Caco-2 (cell line): ENCODE measurements at regions not wholly inside any gene's neighbourhood (a gene's known extent, or its start where the extent isn't known, plus 50 kb on each side); places are given as distances from the start of the nearest gene placed in this dataset.

Experiments used
- BruUV-seq: library from RNA; stranded (reverse); fragments of 400-500 nt; replicated peaks from 2 replicates; lab custom pipeline; 2021; lab: Mats Ljungman, UMichigan
- CTCF ChIA-PET: fragments of 300-600 bp; sonication (Branson Sonifier 250); formaldehyde crosslinking; loops from one replicate; lab custom pipeline; 2022; ENCODE audit warnings: antibody characterized with exemption; lab: Charles Lee
- POLR2A ChIA-PET: fragments of 300-600 bp; sonication (Branson Sonifier 250); formaldehyde crosslinking; loops from one replicate; lab custom pipeline; 2022; ENCODE audit warnings: antibody characterized with exemption; lab: Charles Lee
- DNase-seq, 2 experiments: peaks; one replicate each; pipeline versions ENCODE4 v3.0.0 to v3.0.0-alpha.2; 2020 to 2022
- H3K27me3 ChIP-seq: replicated peaks from 2 replicates; pipeline ENCODE4 v1.6.0; 2011; ENCODE audit warnings: low read length; ENCODE audit not compliant: control insufficient read depth, insufficient read depth
- H3K36me3 ChIP-seq: 2 replicates; pipeline ENCODE4 v1.5.1; 2011; ENCODE audit warnings: low read length; ENCODE audit not compliant: control insufficient read depth, insufficient read depth
- H3K4me1 ChIP-seq: fragments of 250-450 bp; sonication (Bioruptor Pico); 2 replicates; pipeline ENCODE4 v1.5.1; 2020; ENCODE audit warnings: mild to moderate bottlenecking
- H3K4me3 ChIP-seq: 2 replicates; pipeline ENCODE4 v1.5.1; 2011; ENCODE audit warnings: low read depth, mild to moderate bottlenecking, control low read depth, low read length
- H3K9me3 ChIP-seq: fragments of 250-450 bp; sonication (Bioruptor Pico); 2 replicates; pipeline ENCODE4 v1.5.1; 2020; ENCODE audit warnings: mild to moderate bottlenecking, moderate library complexity
- H3K27ac Mint-ChIP-seq: one replicate; pipeline ENCODE4 v1.8.0; 2022; ENCODE audit warnings: mixed read lengths; ENCODE audit not compliant: unreplicated experiment
- H3K27me3 Mint-ChIP-seq: one replicate; pipeline ENCODE4 v1.8.0; 2022; ENCODE audit warnings: mixed read lengths; ENCODE audit not compliant: insufficient read depth, unreplicated experiment
- H3K36me3 Mint-ChIP-seq: one replicate; pipeline ENCODE4 v1.8.0; 2022; ENCODE audit warnings: mild to moderate bottlenecking, mixed read lengths; ENCODE audit not compliant: insufficient read depth, unreplicated experiment
- H3K4me1 Mint-ChIP-seq: one replicate; pipeline ENCODE4 v1.8.0; 2022; ENCODE audit warnings: low read depth, mixed read lengths; ENCODE audit not compliant: unreplicated experiment
- H3K4me3 Mint-ChIP-seq: one replicate; pipeline ENCODE4 v1.8.0; 2022; ENCODE audit warnings: mild to moderate bottlenecking, moderate library complexity, mixed read lengths; ENCODE audit not compliant: unreplicated experiment
- H3K9me3 Mint-ChIP-seq: one replicate; pipeline ENCODE4 v1.8.0; 2022; ENCODE audit warnings: mixed read lengths; ENCODE audit not compliant: unreplicated experiment
- CTCF ChIP-seq, 2 experiments: fragments of 200-600 bp in 1 of 2; IDR thresholded peaks; 1 replicate in 1 of 2; 2 replicates in 1 of 2; pipeline versions ENCODE4 v1.5.1 to v1.8.0; 2011 to 2022; ENCODE audit warnings: antibody characterized with exemption in 1 of 2, control low read depth in 1 of 2, inconsistent platforms in 1 of 2, low read depth in 1 of 2, low read length in 1 of 2, mild to moderate bottlenecking in 1 of 2, moderate library complexity in 1 of 2; ENCODE audit not compliant: insufficient read depth in 1 of 2, severe bottlenecking in 1 of 2, unreplicated experiment in 1 of 2
- intact Hi-C: fragments of 100-400 bp; cut with micrococcal nuclease; formaldehyde crosslinking; loops from one replicate; pipeline ENCODE4 v1.10.0; 2022; ENCODE audit not compliant: unreplicated experiment

DNA sequence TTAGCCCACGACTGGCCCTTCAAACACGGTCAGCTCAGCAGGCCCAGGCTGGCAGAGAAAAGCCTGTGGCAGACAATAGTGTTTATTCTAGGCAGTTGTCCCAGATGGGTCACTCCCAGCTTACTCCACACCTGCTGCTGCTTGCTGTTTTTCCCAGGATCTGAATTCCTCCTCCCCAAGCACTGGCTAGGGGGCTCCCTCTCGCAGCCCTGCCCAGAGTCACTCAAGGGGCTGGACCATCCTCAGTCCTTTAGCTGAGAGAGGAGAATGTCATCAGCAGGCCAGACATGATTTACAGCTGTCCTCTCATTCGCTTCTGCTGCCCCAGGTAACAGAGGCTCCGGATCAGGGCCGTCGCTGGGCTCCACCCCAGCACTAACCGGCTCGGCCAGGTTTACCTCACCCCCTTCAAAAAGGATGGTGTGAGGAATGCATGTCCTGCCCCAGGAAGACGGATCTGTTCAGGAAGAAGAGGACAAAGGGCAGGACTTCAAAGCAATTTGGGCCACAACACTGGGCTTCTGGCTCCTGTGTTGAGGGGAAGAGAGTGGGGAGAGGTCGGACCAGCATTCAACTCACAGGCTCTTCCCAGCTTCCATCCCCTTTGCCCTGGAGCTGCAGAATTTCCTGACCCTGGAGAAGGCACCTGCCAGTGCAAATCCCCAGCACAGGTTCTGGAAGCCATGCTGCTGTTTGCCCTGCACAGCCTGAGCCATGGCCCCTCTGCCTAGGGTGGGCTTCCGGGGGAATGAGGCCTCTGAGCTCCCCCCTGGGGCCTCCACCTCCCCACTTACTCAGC is 59.7 kb upstream of the BARX2 start:
- ChIA-PET CTCF (interaction anchor here (0.5 to 2.3 kb wide), 15 partner anchors 9 to 200 kb away, joined by 3 to 16 read pairs (median 5); no protein-coding TSS in a partner anchor), POLR2A (interaction anchor here (0.5 to 1.8 kb wide), 11 partner anchors 8 to 580 kb away, joined by 3 to 7 read pairs (median 3); no protein-coding TSS in a partner anchor)
- no TSS peak for BruUV-seq
- Mint-ChIP-seq H3K9me3 (no peaks in the 10 kb centered on the region), H3K36me3 (peaks cover 8% of the 10 kb centered on the region), H3K4me3 (peak overlapping the region; percentile 66), H3K27ac (peak overlapping the region; percentile 94), H3K4me1 (peaks cover 81% of the 10 kb centered on the region), H3K27me3 (no peaks in the 10 kb centered on the region)
- Histone ChIP-seq H3K27me3 (no peaks in the 10 kb centered on the region), H3K4me3 (no peak overlapping the region), H3K9me3 (no peaks in the 10 kb centered on the region), H3K36me3 (no peaks in the 10 kb centered on the region), H3K4me1 (peaks cover 70% of the 10 kb centered on the region)
- intact Hi-C loops, result loop anchor here (1.0 to 5.0 kb wide), 8 partner anchors 8 to 199 kb away; no protein-coding TSS in a partner anchor
- peak; percentile 99 to 100 for DNase-seq
- peak in 1 of 2 experiments; percentile 83 for TF ChIP-seq CTCF (IDR thresholded peaks at IDR 0.05; ENCODE audit: insufficient read depth in 1 of 2, low read depth in 1 of 2, low read length in 1 of 2, severe bottlenecking in 1 of 2, unreplicated experiment in 1 of 2)

- Histone ChIP-seq H3K36me3 (no peaks in the 10 kb centered on the region), H3K27me3 (no peaks in the 10 kb centered on the region), H3K4me1 (peaks cover 61% of the 10 kb centered on the region), H3K4me3 (no peak overlapping the region), H3K9me3 (no peaks in the 10 kb centered on the region)
- peaks cover 8% of the 10 kb centered on the region for H3K9me3 Mint-ChIP-seq
- no peak for DNase-seq
- intact Hi-C loops, result no loop called here
- no peak for TF ChIP-seq CTCF (IDR thresholded peaks at IDR 0.05; ENCODE audit: insufficient read depth in 1 of 2, low read depth in 1 of 2, low read length in 1 of 2, severe bottlenecking in 1 of 2, unreplicated experiment in 1 of 2)
- no TSS peak for BruUV-seq
- ChIA-PET POLR2A (no interaction called here), CTCF (no interaction called here)
- H3K36me3 Mint-ChIP-seq, result peaks cover 12% of the 10 kb centered on the region
- H3K4me1 Mint-ChIP-seq, result peaks cover 65% of the 10 kb centered on the region
- H3K27ac Mint-ChIP-seq, result peak overlapping the region; percentile 94
- H3K27me3 Mint-ChIP-seq, result no peaks in the 10 kb centered on the region
- no peak overlapping the region for H3K4me3 Mint-ChIP-seq
Measured at GRCh38 chr11:129314371-129314770, 61.3 kb upstream of the BARX2 start.

DNA sequence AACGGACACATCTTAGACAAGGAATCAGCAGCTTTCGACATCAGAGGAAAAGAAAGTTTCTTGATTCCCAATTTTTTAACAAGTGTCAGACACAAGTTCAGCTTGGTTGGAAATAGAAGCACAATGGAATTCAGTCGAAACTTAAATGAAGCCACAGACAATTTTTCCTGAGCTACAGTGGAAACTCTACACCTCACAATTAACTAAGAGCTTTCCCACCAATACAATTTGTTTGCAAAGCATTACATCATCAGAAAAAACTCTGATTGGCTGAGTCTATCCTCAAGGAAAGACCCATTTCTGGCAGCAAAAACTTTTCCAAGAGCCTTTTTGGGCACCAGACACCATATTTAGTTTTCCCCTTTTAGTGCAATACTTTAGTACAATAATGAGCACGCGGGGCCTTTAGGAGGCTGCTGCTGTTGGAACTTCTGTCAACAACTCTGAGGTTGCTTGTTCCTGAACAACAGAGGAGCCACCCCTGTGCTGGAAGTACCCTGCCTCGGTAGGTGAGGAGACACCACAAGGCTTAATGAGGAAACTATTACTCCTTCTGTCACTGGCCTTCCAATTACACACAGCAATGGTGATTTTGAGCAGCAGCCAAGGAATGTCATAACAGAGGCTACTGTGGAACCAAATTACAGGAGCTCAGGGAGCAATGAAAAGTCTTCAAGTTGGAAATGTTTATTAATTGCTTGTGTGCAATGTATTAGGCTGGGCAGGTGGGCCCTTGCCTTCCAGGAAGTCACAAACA is 61.9 kb upstream of the BARX2 start:
- H3K36me3 Mint-ChIP-seq, result peaks cover 15% of the 10 kb centered on the region
- H3K27me3 Mint-ChIP-seq, result no peaks in the 10 kb centered on the region
- peaks cover 63% of the 10 kb centered on the region for H3K4me1 Mint-ChIP-seq
- no peak overlapping the region for H3K4me3 Mint-ChIP-seq
- no peak for DNase-seq
- no peaks in the 10 kb centered on the region for H3K36me3 ChIP-seq
- no TSS peak for BruUV-seq
- H3K4me1 ChIP-seq, result peaks cover 55% of the 10 kb centered on the region
- no peaks in the 10 kb centered on the region for H3K27me3 ChIP-seq
- ChIA-PET POLR2A (interaction anchor here (0.5 to 0.6 kb wide), 2 partner anchors 10 to 237 kb away, joined by 3 read pairs; no protein-coding TSS in a partner anchor), CTCF (interaction anchor here (0.7 kb wide), 1 partner anchor 18 kb away, joined by 3 read pairs; no protein-coding TSS in a partner anchor)
- intact Hi-C loops, result loop anchor here (1.0 kb wide), 1 partner anchor 13 kb away; no protein-coding TSS in a partner anchor
- TF ChIP-seq CTCF (IDR thresholded peaks at IDR 0.05; ENCODE audit: insufficient read depth in 1 of 2, low read depth in 1 of 2, low read length in 1 of 2, severe bottlenecking in 1 of 2, unreplicated experiment in 1 of 2), result no peak
- peaks cover 15% of the 10 kb centered on the region for H3K9me3 Mint-ChIP-seq
- H3K27ac Mint-ChIP-seq, result peak overlapping the region; percentile 94
- no peaks in the 10 kb centered on the region for H3K9me3 ChIP-seq
- no peak overlapping the region for H3K4me3 ChIP-seq
